IPS-20b (cell line): ENCODE measurements at regions not wholly inside any gene's neighbourhood (a gene's known extent, or its start where the extent isn't known, plus 50 kb on each side); places are given as distances from the start of the nearest gene placed in this dataset.

Experiments
- H3K27ac ChIP-seq: one replicate; pipeline ENCODE4 v1.5.1; 2013; ENCODE audit warnings: low read length
- H3K27me3 ChIP-seq: 2 replicates; pipeline ENCODE4 v1.6.1; 2013; ENCODE audit warnings: mild to moderate bottlenecking, low read length, inconsistent platforms; ENCODE audit not compliant: insufficient read depth
- H3K36me3 ChIP-seq: 2 replicates; pipeline ENCODE4 v1.6.1; 2013; ENCODE audit warnings: low read depth, mild to moderate bottlenecking, inconsistent platforms, low read length, moderate library complexity; ENCODE audit not compliant: insufficient read depth
- H3K4me1 ChIP-seq: 2 replicates; pipeline ENCODE4 v1.6.1; 2013; ENCODE audit warnings: mild to moderate bottlenecking, control low read depth, inconsistent platforms, low read length, moderate library complexity; ENCODE audit not compliant: insufficient read depth
- H3K4me3 ChIP-seq: 2 replicates; pipeline ENCODE4 v1.5.1; 2013; ENCODE audit warnings: mild to moderate bottlenecking, low read length, inconsistent platforms
- H3K9ac ChIP-seq: 2 replicates; pipeline ENCODE4 v1.6.1; 2013; ENCODE audit warnings: low read depth, mild to moderate bottlenecking, inconsistent platforms, low read length, moderate library complexity
- H3K9me3 ChIP-seq: 2 replicates; pipeline ENCODE4 v1.6.1; 2013; ENCODE audit warnings: mild to moderate bottlenecking, low read depth, low read length, inconsistent platforms; ENCODE audit not compliant: insufficient read depth

GRCh38 chr2:163210430-163210918, 371.9 kb upstream of the KCNH7 start:
- H3K4me1 ChIP-seq, result no peaks in the 10 kb centered on the region
- H3K9me3 ChIP-seq, result no peaks in the 10 kb centered on the region
- H3K4me3 ChIP-seq, result no peak overlapping the region
- no peak overlapping the region for H3K9ac ChIP-seq
- no peaks in the 10 kb centered on the region for H3K27me3 ChIP-seq
- no peak overlapping the region for H3K27ac ChIP-seq
- H3K36me3 ChIP-seq, result no peaks in the 10 kb centered on the region

DNA sequence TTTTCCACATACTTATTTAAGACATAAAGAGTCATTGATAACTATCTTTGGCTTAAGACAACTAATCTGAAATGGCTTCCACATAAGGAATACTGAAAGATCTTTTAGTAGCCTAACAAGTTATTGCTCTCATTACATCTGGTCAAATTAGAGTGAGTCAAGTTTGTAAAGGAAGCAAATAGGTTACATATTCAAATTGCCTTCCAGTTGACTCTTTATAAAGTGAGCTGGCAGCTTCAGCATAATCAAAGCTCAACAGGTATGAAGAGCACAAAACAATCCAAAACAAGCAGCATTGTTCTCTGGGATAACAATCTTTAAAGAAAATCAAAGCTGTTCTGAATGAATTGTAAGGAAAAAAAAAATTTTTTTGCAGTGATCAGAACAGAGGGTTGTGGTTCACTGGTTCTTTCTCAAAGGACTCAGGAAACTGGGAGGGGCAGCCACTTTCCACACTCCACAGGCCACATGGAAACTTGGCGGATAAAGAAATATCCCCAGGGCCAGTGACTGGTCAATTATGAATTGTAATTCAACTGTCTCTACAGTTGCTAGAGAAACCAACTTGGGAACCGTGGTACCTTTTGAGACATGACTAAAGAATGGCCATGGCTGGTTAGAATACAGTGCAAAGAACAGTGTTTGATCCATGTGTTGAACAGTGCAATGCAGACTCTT, 369.3 kb upstream of the KCNH7 start:
- H3K9me3 ChIP-seq, result no peaks in the 10 kb centered on the region
- H3K27ac ChIP-seq, result no peak overlapping the region
- H3K36me3 ChIP-seq, result no peaks in the 10 kb centered on the region
- no peak overlapping the region for H3K4me3 ChIP-seq
- no peaks in the 10 kb centered on the region for H3K27me3 ChIP-seq
- no peaks in the 10 kb centered on the region for H3K4me1 ChIP-seq
- H3K9ac ChIP-seq, result no peak overlapping the region

GRCh38 chr2:163205589-163206254, 367.2 kb upstream of the KCNH7 start:
- H3K27ac ChIP-seq, result no peak overlapping the region
- H3K4me1 ChIP-seq, result no peaks in the 10 kb centered on the region
- no peaks in the 10 kb centered on the region for H3K36me3 ChIP-seq
- no peaks in the 10 kb centered on the region for H3K27me3 ChIP-seq
- no peak overlapping the region for H3K9ac ChIP-seq
- no peaks in the 10 kb centered on the region for H3K9me3 ChIP-seq
- no peak overlapping the region for H3K4me3 ChIP-seq

GRCh38 chr2:163200741-163201140, 362.2 kb upstream of the KCNH7 start:
- no peaks in the 10 kb centered on the region for H3K4me1 ChIP-seq

GRCh38 chr2:163198972-163199371, 360.4 kb upstream of the KCNH7 start:
- H3K4me1 ChIP-seq, result no peaks in the 10 kb centered on the region
- H3K9ac ChIP-seq, result no peak overlapping the region
- H3K9me3 ChIP-seq, result no peaks in the 10 kb centered on the region
- no peaks in the 10 kb centered on the region for H3K36me3 ChIP-seq
- H3K4me3 ChIP-seq, result no peak overlapping the region
- H3K27ac ChIP-seq, result no peak overlapping the region
- no peaks in the 10 kb centered on the region for H3K27me3 ChIP-seq

More at GRCh38 chr2:163200741-163201140, 362.2 kb upstream of the KCNH7 start:
- Histone ChIP-seq H3K4me3 (no peak overlapping the region), H3K36me3 (no peaks in the 10 kb centered on the region), H3K9ac (no peak overlapping the region), H3K27me3 (no peaks in the 10 kb centered on the region), H3K27ac (no peak overlapping the region), H3K9me3 (no peaks in the 10 kb centered on the region)

- Histone ChIP-seq H3K9me3 (no peaks in the 10 kb centered on the region), H3K36me3 (no peaks in the 10 kb centered on the region), H3K4me1 (no peaks in the 10 kb centered on the region), H3K4me3 (no peak overlapping the region), H3K27ac (no peak overlapping the region), H3K27me3 (no peaks in the 10 kb centered on the region), H3K9ac (no peak overlapping the region)
These were observed 359.4 kb upstream of the KCNH7 start for GRCh38 chr2:163198007-163198406.

DNA sequence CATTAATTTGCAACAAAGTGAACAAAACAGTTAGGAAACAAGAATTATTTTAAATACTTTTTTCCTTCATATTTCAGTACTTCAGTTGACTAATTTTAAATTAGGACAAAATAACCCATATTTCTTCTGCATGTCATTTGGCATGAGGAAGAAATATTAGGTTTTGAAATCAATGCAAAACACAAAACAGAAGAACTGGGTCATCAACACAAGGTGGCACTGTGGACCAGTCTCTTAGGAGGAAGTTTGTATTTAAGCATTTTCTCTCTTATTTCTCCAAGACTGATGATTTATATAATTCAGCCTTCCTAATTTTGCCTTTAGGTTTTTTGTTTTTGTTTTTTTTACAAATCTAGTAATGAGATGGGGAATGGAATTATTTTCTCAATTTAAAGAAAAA, 352.8 kb upstream of the KCNH7 start:
- H3K4me3 ChIP-seq, result no peak overlapping the region
- H3K9me3 ChIP-seq, result no peaks in the 10 kb centered on the region
- H3K36me3 ChIP-seq, result no peaks in the 10 kb centered on the region
- peaks cover 12% of the 10 kb centered on the region; the same call in 1 of the 2 replicates for H3K4me1 ChIP-seq
- H3K27ac ChIP-seq, result no peak overlapping the region
- H3K27me3 ChIP-seq, result no peaks in the 10 kb centered on the region
- H3K9ac ChIP-seq, result no peak overlapping the region

DNA sequence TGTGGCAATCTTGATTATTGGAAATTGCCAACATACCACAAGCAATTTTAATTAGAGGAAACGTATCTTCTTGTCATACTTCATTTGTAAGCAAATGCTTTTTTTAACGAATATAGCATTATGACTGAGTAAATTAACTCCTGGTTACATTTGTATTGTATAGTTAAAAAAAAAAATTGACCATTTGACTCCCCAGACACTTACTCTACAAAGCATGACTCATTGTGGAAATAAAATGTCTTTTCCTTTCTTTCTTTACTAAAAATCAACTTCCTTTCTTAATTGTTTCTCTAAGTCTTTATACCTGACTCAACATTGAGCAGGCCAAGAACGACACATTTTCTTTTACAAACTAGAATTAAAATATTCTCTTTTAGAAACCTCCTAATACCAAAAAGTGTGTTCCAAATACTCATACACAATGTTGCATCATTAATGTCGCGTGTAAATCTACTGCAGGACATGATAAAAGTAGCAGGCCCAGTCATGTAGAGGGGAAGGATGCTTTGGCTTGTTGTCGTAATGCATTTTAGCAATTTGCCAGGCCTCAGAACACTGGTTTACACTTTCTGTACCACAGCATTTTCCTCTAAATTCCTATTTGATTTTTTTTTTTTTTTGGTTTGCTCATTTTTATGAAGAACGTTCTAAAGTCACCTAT, 349.6 kb upstream of the KCNH7 start:
- Histone ChIP-seq H3K9ac (no peak overlapping the region), H3K27ac (no peak overlapping the region), H3K9me3 (no peaks in the 10 kb centered on the region), H3K4me3 (no peak overlapping the region), H3K27me3 (no peaks in the 10 kb centered on the region), H3K4me1 (peaks cover 12% of the 10 kb centered on the region; the same call in 1 of the 2 replicates), H3K36me3 (no peaks in the 10 kb centered on the region)

- Histone ChIP-seq H3K27ac (no peak overlapping the region), H3K9ac (no peak overlapping the region), H3K4me1 (peaks cover 12% of the 10 kb centered on the region; the same call in 1 of the 2 replicates), H3K9me3 (no peaks in the 10 kb centered on the region), H3K36me3 (no peaks in the 10 kb centered on the region), H3K27me3 (no peaks in the 10 kb centered on the region), H3K4me3 (no peak overlapping the region)
These were observed 348.6 kb upstream of the KCNH7 start for GRCh38 chr2:163187119-163187518.

DNA sequence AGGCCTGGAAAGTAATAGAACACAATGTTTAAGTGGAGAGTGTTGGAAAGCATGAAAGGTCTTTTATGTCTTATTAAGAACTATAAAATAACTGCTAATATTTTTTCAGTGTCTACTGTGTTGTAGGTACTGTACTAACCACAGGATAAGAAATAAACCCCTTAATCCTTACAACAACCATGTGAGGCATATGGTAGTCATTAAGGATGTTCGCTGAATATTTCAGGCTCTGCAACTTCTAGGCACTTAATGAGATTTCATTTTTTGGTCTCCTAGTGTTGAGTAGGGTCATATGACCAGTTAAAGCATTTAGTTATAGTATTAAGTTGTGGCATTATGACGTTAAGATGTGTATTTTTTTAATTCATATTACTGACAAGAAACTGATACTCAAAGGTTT, 346.6 kb upstream of the KCNH7 start:
- H3K27ac ChIP-seq, result no peak overlapping the region
- H3K36me3 ChIP-seq, result no peaks in the 10 kb centered on the region
- no peak overlapping the region for H3K9ac ChIP-seq
- H3K4me3 ChIP-seq, result no peak overlapping the region
- H3K4me1 ChIP-seq, result peaks cover 12% of the 10 kb centered on the region; the same call in 1 of the 2 replicates
- H3K27me3 ChIP-seq, result no peaks in the 10 kb centered on the region
- H3K9me3 ChIP-seq, result no peaks in the 10 kb centered on the region

DNA sequence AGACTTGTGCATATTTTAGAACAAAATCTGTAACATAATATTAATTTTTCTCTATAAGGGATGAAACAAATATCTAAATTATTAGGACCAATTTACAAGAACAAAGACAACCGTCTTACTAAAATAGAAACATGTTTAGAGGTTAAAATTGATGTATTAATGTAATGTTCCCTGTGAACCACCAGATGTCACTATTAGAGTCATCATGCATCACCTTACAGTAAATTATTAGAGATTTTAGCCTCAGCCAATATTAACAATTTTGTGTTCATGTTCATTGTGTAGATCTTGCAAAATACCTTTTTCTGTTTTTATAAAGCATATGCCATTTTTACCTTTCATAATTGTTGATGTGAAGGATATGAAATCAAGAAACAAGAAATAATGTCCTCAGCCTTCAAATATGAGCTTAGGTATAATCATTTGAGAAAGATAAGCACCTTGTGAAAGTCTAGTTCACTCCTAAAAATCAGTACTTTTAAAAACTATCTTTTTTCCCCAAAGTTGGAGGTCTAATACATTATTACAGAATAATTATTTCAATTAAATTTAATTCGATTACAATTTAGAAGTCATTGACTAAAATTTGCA, 344.3 kb upstream of the KCNH7 start:
- Histone ChIP-seq H3K36me3 (no peaks in the 10 kb centered on the region), H3K27ac (no peak overlapping the region), H3K4me3 (no peak overlapping the region), H3K9ac (no peak overlapping the region), H3K4me1 (peaks cover 11% of the 10 kb centered on the region; the same call in 1 of the 2 replicates), H3K27me3 (no peaks in the 10 kb centered on the region), H3K9me3 (no peaks in the 10 kb centered on the region)
